Stimulated activated CD8-positive, alpha-beta memory T cell treated with anti-CD3 and anti-CD28 coated beads, Interleukin-7, amount 100 ng/mL, for 48 hours (primary cell): ENCODE measurements at regions not wholly inside any gene's neighbourhood (a gene's known extent, or its start where the extent isn't known, plus 50 kb on each side); places are given as distances from the start of the nearest gene placed in this dataset.
"Not testable (repeated sequence)": the region's sequence is repeated elsewhere in the genome, so short reads cannot be mapped to it uniquely, and the experiment has no call there.

Source experiments
- DNase-seq, 2 donors: peaks; one replicate each; pipeline ENCODE4 v3.0.0-alpha.2; 2020; ENCODE audit warnings: low read depth in 1 of 2; ENCODE audit errors: extremely low read depth in 1 of 2

- no peak for DNase-seq
These were observed 229.8 kb upstream of the ACVR2A start for GRCh38 chr2:147614979-147615470.

DNA sequence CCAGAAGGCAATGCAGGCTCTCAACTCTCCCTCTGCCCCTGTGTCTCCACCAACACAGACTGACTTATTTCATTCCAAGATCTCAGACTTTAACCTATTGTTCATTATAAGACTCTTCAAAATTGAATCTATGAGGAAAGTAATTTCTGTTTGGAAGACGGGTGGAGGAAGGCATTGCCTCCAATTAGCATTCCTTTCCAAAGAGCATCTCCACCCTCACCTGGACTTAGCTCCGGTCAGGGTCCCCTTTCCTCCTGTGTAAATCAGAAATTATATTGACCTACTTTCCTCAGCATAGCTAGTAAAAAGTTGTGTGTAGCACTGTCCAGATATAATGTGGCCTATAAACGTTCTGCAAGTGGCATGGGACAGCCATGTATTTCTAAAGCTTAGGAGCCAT is 230.4 kb upstream of the ACVR2A start:
- DNase-seq: no peak

GRCh38 chr2:147610496-147611040 is 234.3 kb upstream of the ACVR2A start:
- DNase-seq: no peak

DNA sequence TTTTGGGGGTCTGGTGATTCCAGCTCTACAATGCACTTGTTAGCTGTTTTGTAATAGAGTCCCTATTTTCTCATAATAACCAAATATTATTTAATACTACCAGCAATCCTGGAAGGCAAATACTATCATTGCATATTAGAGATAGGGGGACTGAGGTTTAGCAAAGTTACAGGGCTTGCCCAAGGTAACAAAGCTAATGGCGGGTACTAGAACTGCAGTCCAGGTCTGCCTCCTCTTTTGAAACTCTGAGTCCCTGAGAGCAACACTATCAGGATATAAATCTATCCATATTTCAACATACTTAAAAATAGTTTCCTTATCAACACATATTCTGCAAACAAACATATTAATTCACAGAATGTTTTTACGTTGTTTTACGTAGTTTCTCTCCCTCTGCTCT is 235.5 kb upstream of the ACVR2A start:
- no peak for DNase-seq

GRCh38 chr2:147607379-147607778 is 237.4 kb upstream of the ACVR2A start:
- DNase-seq: no peak

- no peak for DNase-seq
These were observed 241.0 kb upstream of the ACVR2A start for GRCh38 chr2:147603876-147604275.

DNA sequence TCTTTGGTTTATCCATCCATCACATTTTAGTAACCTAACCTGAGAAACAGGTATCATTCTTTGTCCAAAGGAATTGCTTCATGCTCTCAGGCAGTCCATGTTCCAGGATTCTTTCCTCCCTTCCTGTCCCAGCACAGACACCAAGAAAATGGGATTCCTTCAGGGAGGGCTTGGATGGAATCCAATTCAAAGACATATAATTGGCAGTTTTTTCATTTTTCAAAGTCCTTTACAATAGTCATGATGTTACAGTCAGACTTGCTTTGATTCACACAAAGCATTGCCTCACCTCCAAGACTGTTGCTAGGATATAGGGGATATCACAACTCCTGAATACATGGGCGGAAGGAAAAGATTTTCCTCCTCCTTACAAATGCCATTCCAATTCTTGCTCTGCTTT is 241.4 kb upstream of the ACVR2A start:
- no peak for DNase-seq

DNA sequence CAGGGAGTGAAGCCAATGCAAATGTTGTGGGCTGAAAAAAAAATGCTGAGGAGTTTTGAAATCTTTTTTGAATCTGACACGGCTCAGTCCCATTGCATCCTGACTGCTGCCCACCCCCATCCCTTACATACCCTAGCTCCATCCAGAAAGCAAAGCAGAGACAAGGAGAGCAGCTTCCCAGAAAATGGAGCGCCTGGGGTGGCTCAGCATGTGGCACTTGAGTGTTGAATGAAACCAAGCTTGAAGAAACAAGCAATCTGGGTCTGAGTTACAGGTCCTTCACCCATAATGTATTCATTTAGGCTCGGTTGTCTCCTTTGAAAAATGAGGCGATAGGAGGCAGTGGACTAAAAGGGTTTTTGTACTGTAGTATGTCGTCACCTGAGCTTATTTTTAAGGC is 244.2 kb upstream of the ACVR2A start:
- DNase-seq: no peak

DNA sequence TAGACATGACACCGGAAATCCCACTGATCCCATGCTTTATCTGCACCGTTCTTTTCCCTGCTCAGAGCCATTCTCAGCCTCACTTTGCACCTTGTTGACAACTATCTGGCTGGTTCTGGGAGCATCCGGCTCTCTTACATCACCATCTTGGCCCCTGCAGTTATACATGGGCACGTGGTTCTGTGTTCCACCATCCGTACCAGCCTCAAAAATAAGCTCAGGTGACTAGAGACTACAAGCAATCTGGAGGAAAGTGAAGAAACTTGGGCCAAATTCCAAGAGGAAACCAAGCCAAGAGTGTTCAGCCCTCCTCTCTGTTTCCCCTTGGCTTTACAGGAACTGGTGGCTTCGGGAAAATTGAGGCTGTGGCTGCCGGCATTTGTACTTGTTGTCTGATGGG is 244.6 kb upstream of the ACVR2A start:
- DNase-seq: no peak

DNA sequence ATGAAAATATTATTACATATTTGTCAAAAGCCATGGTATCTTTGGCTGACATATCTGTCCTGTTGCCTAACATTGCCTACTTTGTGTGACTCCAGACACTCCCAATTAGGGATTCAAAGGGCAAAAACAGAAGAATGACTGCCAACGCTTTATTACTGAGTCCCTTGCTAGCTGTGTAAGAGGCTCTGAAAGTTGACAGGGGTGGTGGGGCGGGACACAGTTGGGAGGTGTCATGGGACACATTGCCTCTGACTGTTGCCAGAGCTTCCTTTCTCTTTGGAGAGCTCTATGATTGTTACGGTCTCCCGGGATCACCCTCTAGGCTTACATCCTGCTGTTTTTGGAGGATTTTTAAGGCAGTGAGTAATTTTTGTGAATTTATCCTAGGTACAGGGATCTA is 249.6 kb upstream of the ACVR2A start:
- no peak for DNase-seq

GRCh38 chr2:147594038-147594437 is 250.8 kb upstream of the ACVR2A start:
- DNase-seq: no peak

- not testable (repeated sequence) for DNase-seq
These were observed 252.0 kb upstream of the ACVR2A start for GRCh38 chr2:147592784-147593183.

DNA sequence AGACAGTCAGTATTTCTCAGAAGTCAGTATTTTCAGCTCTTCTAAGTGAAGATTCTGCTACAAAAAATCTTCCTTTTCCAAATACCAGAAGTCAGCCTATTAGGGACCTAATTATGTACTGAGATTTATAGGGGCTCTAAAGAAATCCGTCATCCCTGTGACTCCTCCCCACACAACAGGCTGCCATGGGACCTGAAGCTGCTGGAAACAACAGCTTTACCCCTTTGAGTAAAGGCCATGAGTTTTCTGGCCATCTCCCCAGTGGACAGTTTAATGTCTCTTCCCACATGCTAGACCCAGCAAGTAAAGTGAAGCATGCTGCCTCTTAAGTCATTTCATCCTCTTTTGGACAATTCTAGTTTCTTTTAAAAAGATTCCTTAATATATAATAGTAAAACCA is 255.7 kb upstream of the ACVR2A start:
- DNase-seq: no peak

DNA sequence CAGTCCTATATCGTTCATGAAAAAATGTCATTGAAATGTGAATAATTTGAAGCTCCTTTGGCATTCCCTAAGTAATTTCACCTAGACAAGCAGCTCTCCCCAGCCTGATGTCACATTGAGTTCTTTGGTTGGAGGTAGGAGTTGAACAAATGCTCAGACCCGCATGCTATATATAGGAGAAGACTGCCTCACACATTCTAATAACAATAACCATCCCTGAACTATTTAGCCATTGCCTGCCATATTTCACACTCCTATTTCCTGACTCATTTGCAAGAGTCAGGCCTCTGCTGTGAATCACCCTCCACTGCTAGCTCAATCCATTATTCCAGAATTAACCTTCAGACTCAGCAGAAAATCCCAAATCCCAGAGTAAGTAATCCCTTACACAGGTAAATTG is 256.6 kb upstream of the ACVR2A start:
- DNase-seq: no peak

- DNase-seq: no peak
These were observed 266.3 kb upstream of the ACVR2A start for GRCh38 chr2:147578529-147578928.

DNA sequence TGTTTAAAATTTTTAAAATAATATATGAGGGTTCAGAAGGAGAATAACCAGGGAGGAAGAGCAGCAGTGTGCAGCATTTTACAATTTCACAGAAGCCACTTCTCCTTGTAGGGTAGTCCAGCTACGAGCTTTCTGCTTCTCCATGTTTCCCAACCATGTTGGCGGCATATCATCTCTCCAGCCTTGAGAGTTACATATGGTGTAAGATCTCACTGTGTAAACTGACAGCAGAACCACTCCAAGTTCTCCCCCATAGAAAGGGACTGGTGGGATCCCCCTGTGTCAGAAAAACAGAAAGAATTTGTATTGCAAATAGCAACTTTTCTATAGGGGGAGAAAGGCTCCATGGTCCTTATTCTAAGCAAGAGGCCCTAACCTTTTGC is 266.8 kb upstream of the ACVR2A start:
- no peak for DNase-seq

- no peak for DNase-seq
These were observed 267.4 kb upstream of the ACVR2A start for GRCh38 chr2:147577323-147577997.

- DNase-seq: no peak
These were observed 269.7 kb upstream of the ACVR2A start for GRCh38 chr2:147575106-147575505.

- no peak for DNase-seq
These were observed 272.2 kb upstream of the ACVR2A start for GRCh38 chr2:147572622-147573021.

DNA sequence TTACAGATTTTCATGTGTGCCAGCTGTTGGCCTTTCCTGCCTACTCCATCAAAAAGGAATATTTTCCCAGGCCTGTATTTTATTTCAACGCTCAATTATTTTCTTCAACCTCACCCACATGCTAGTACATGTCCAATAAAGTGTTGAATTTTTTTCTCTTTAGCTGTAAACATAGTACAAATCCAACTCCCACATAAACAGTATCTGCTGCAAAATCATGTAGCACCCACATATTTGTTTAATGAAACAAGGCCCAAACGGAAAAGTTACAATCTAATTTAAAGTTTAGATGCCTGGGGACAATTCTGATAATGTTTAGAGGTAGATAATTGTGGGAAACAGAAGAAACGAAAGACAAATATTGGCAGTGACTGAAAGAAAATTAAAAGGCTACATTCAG is 275.4 kb upstream of the ACVR2A start:
- DNase-seq: no peak

GRCh38 chr2:147568109-147568508 is 276.7 kb upstream of the ACVR2A start:
- no peak for DNase-seq

DNA sequence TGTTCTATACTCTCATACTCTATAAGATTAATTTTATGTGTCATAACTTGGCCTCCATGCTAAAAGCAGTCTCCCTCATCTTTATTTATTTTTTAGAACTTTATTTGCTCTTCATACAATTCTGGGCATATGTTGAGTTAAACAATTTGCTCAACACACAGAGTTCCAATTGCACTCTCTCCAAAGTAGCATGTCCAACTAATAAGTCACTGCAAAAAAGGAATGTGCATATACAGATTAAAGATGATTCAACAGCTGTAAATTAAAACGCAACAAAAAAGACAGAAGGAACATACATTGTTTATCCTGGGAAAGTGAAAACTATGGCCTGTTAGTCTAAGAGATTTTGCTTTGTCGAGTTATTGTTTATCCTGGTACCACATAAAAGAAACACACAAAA is 277.7 kb upstream of the ACVR2A start:
- no peak for DNase-seq
